Eye (tissue), 1 donor: ENCODE measurements at regions not wholly inside any gene's neighbourhood (a gene's known extent, or its start where the extent isn't known, plus 50 kb on each side); places are given as distances from the start of the nearest gene placed in this dataset.
"Not testable (repeated sequence)": the region's sequence is repeated elsewhere in the genome, so short reads cannot be mapped to it uniquely, and the experiment has no call there.

Experiments used
- DNase-seq: peaks from one replicate; pipeline ENCODE4 v3.0.0-alpha.2; 2015

DNA sequence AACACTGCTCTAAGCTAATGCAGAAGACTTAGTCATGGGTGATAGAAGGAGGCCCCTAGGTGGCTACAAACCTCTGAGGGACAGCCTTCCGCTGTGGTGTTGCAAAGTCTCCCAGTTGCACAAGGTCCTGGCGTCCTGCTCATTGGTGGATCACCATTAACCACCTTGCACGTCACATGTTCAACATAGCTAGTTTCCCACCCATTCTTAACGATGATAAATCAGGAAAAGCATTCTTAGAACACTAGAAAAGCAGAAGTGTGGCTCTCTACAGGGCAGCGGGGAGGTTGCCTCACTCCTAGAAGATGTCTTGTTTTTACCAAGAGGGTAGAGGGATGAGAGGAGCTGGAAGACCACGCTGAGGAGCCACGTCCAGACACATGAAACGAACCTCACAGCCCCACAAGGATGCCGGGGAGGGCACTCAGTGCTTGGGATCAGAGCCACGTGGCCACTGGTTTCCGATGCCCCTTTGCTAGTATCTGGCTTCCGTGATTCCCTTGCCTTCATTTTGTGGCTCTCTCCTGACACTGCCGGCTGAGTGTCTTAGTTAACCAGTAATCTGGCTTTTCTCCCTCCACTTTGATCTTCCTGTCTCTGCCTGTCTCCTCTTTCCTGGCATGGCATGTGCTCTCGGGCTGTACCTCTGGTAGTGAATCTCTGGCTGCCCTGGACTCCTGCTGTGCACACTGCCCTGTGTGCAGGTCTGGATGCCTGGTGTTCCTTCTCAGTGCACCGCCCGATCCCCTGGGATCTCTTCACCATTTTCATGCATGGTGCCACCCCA lies 91.4 kb upstream of the NEDD9 start:
- DNase-seq: no peak

DNA sequence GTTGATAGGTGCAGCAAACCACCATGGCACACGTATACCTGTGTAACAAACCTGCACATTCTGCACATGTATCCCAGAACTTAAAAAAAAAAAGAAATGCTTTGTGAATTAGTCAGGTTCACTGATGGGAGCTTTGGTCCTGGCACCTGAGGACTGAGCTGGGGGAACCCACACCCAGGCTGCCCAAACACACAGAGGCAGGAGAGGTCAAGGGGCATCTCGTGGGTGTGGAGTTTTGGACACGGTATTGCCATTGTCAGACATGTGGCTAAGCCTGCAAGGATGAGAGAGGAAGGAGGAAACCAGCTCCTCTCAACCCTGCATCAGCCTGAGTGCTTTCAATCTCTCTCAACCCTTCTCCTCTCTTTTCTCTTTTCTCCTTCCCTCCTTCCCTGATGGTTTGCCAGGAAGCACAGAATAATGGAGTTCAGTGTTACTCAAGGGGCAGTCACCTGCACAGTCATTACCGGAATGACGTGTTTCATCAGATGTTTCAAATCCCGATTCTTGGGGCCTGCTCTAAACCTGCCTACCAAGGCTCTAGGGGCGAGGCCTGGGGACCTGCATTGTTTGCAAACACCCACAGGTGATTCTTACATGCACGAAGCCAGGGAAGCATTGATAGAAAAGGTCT lies 89.9 kb upstream of the NEDD9 start:
- DNase-seq: no peak

DNA sequence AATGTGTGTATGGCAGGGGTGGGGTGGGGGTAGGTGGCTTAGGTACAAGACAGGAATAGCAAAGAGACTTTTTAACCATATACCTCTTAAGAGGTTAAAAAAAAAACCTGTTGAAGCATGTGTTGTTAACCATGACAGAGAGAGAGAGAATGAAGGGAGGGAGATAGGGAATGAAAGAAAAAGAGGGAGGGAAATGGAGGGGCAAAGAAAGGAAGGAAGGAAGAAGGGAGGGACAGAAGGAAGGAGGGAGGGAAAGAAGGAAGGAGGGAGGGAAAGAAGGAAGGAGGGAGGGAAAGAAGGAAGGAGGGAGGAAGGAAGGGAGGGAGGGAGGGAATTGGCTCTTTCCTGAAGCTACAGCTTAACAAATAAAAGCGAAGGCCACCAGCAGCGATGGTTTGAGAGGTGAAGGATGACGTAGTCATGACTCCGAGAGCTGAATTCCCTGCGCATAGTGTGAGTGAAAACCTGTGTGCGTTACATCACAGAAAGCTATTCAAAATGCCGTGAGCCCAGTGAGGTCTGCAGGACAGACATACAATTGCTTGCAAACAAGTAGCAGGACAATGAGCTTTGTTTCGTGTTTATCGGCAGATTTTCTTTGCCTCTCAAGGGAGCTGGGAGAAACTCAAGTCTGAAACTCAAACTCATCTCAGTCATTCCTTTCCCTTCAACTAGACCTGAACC lies 88.6 kb upstream of the NEDD9 start:
- no peak for DNase-seq

DNA sequence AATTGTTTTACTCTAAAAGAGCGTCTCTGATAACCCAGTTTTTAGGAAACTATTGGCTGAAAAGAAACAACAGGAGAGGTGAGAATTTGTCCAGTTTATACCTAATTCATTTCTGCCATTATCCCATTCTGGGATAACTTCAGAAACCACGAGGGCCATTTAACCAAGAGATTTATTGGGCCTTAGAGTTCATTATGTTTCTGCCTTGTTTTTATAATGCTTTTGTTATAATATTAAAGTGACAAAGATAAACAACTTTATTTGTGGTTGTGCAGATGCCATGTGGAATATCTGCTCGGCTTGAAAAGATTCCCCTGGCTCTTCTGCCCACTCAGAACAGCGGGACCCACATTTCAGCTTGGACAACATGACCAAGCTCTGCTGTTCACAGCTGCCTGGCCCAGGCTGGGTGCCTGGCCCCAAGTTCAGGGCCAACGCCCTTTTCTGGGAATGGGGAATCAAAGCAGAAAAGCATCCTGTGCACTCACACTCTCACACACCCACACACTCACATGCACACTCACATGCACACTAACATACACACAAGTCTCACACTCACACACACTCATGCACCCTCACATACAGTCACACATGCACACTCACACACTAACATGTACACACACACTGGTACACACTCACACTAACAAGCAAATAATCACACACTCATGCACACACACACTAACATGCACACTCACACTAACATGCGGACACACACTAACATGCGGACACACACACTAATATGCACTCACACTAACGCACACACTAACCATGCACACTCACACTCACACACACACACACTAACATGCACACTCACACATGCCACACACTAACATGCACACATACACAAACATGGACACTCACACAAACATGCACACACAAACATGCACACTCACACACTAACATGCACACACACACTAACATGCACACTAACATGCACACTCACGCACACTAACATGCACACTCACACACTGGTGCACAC lies 86.7 kb upstream of the NEDD9 start:
- no peak for DNase-seq

DNA sequence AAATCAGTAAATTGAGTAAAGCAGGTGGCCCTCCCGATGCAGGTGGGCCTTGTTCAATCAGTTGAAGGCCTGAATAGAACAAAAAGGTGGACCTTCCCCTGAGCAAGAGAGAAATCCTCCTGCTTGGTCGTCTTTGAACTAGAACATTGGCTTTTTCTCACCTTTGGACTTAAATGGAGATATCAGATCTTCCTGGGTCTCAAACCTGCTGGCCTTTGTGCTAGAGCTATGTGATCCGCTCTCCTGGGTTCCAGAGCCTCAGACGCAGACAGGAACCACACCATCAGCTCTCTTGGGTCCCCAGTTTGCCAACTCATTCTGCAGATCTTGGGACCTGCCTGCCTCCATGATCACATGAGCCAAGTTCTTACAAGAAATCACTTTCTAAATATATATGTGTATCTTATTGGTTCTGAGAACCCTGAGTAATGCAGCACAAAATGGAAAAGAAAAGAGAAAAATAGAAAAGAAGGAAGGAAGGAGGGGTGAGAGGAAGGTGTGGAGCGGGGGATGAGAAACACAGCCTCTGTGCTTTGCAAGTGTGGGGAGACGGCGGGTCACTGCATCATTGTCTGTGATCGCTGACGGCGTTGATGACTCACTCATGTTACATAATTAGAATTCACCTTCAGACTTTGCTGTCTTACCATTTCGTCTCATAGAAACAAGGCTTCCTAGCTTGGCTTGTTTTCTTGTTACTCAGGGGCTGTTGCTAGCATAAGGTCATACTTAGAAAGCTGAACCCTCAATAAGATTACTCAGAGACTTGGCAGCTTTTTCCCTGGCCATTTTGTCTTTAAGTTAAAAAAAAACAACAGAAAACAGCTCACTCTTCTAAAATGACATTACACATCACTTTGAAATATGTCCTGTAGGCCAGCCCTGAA lies 85.7 kb upstream of the NEDD9 start:
- DNase-seq: peak; percentile 53

DNA sequence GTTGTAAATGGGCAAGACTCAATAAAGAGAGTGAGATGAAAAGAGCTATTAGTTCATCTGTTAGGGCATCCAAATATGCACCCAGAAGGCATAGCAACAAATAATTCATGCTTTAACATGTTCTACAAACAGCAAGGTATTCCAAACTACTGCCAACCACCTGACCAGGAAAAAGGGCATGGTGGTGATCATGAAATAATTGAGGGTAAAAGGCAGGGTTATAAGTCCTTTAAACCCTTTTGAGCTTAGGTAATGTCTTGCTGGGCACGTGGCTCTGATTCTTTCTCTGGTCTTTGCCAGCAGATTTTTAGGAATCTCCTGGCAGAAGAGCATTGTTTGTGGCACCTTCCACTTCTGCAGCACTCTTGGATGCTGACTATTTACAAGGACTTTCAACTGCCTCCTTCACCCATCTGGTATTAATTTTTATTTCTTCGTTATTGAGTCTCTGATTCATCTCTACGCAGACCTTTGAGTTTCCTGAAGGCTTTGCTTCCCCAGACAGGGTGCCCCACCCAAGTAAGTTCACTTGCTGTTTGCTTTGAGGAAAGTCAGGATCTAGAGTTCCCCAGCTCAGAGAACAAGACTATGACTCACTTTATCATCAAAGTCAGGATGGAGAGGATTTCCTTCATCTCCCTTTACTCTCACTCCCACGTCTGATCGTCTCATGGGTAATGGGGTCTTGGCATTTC lies 83.4 kb upstream of the NEDD9 start:
- no peak for DNase-seq

DNA sequence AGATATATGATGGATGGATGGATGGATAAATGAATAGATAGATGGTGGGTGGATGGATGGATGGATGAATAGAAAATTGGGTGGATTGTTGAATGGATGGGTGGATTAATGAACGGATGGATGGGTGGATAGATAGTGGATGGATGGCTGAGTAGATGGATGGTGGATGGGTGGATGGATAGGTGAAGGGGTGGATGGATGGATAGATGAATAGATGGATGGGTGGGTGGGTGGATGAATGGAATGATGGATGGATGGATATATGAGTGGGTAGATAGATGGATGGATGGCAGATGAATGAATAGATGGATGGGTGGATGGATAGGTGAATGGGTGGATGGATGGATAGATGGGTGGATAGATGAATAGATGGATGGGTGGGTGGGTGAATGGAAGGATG lies 80.7 kb upstream of the NEDD9 start:
- DNase-seq: no peak

DNA sequence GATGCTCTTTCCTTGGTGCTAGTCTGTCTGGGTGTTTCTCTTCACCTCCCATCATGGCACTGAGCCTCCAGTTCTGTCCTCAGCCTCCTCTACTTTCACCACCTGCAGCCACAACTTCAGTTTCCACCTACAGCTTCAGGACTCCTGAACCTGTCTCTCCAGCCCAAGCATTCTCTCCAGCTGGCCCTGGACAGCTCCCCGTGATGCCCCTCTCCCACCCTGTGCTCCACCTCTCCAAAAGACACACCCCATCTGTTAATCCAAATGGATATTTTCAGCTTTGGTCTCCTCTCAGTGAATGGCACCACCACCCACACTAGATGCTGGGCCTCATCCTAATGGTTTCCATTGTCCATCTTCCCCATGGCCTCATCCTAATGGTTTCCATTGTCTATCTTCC lies 79.5 kb upstream of the NEDD9 start:
- DNase-seq: no peak

DNA sequence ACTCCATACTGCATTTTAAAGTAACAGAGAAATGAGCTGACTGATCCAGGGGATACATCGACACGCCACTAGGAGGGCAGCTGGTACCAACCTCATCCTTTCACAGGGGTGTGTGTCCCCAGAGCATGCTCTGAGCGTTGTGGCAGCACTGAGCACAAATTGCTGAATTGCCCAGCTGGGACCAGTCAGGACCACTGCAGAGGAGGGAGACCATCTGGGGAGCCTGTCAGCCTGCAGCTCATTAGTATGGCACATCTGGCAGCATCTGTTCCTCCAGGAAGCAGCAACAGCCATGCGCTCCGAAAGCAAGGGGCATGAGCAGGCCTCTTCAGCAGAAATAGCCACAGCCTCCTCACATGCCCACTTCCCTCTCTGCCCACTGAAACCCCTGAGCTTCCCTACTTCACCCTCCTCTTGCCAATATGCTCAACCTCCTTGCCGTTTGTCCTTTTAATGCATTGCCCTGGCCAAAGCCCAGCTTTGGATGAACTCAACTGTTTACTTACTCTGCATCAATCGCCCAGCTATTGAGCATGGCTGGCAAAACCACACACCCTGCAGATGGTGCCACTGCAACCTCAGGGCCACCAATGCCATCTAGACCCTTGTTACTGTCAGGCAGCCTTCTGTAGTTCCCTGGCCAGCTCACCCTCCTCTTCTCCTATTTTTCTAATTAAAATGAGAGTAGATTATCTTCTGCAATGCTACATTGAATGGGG lies 77.6 kb upstream of the NEDD9 start:
- DNase-seq: peak; percentile 64

DNA sequence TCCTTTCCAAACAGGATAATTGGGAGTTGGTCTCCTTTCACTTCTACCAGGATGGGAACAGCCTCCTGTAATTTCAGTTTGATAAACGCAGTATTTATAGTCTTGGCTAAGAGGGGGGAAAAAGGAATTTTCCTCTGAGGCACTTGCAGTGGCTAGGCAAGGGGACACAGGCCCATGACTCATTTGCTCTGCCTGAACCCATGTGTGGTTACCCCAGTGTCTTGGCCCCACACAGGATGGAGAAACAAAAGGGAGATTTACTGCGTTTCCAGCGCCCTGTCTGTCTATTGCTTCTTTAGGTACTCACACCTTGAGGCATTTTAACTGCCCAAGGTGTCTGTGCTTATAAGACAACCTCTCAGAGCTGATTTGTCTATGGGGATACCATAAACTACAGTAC lies 74.8 kb upstream of the NEDD9 start:
- no peak for DNase-seq

DNA sequence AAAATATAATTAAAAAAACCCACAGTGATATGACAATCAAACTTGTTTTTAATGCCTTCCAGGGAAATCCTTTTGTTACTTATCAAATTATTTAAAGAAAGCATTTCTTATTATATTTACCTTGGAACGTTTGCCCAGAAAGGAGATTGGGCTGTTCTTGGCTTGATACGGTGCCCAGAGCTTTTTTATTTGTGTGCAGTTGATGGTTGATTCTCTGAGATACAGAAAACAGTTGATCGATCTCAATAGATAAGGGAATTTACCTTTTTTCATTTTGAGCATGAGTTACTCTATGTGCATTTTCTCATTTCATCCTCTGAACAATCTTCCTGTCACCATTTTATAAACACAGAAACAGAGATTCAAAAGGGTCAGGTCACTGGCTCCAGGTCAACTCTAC lies 72.5 kb upstream of the NEDD9 start:
- no peak for DNase-seq

DNA sequence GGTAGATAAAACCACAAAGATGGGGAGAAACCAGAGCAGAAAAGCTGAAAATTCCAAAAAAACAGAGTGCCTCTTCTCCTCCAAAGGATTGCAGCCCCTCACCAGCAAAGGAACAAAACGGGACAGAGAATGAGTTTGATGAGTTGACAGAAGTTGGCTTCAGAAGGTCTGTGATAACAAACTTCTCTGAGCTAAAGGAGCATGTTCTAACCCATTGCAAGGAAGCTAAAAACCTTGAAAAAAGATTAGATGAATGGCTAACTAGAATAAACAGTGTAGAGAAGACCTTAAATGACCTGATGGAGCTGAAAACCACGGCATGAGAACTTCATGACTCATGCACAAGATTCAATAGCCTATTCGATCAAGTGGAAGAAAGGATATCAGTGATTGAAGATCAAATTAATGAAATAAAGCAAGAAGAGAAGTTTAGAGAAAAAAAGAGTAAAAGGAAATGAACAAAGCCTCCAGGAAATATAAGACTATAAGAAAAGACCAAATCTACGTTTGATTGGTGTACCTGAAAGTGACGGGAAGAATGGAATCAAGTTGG lies 67.5 kb upstream of the NEDD9 start:
- DNase-seq: not testable (repeated sequence)

DNA sequence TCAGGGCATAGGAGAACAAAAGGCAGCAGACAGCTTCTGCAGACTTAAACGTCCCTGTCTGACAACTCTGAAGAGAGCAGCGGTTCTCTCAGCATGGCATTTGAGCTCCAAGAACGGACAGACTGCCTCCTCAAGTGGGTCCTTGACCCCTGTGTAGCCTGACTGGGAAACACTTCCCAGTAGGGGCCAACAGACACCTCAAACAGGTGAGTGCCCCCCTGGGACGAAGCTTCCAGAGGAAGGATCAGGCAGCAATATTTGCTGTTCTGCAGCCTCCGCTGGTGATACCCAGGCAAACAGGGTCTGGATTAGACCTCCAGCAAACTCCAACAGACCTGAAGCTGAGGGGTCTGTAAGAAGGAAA lies 66.9 kb upstream of the NEDD9 start:
- DNase-seq: not testable (repeated sequence)

DNA sequence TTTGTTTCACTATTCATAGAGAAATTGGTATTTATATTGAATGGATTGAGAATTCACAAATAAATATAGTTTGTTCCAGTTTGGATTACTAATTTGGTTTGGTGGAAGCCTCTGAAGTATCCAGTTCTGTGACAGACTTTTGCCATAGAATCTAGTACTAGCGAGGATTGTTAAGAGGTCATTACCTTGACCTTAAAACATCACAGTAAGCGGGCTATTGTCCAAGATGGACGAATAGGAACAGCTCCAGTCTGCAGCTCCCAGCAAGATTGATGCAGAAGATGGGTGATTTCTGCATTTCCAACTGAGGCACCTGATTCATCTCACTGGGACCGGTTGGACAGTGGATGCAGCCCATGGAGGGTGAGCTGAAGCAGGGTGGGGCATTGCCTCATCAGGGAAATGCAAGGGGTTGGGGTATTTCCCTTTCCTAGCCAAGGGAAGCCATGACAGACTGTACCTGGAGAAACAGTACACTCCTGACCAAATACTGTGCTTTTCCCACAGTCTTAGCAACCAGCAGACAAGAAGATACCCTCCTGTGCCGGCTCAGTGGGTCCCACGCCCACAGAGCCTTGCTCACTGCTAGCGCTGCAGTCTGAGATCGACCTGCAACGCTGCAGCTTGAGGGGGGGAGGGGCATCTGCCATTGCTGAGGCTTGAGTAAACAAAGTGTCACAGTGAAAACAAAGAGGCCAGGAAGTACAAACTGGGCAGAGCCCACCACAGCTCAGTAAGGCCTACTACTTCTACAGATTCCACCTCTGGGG lies 66.4 kb upstream of the NEDD9 start:
- DNase-seq: peak; percentile 28

DNA sequence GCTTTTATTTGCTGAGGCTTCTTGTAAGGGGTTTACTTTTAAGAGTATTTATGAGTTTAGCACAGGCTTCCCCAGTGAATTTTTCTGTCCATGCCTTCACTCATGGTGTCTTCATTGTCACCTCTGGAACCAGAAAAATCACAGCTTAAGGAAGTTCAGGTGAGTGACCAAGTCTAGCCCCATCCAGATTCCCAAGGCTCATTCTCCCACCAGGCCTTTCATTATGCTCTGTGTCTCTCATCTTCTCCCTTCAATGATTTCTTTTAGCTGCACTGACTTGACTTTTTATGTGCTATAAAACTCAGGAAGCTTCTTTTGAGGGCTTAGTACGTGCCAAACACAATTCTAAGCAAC lies 64.9 kb upstream of the NEDD9 start:
- DNase-seq: no peak

DNA sequence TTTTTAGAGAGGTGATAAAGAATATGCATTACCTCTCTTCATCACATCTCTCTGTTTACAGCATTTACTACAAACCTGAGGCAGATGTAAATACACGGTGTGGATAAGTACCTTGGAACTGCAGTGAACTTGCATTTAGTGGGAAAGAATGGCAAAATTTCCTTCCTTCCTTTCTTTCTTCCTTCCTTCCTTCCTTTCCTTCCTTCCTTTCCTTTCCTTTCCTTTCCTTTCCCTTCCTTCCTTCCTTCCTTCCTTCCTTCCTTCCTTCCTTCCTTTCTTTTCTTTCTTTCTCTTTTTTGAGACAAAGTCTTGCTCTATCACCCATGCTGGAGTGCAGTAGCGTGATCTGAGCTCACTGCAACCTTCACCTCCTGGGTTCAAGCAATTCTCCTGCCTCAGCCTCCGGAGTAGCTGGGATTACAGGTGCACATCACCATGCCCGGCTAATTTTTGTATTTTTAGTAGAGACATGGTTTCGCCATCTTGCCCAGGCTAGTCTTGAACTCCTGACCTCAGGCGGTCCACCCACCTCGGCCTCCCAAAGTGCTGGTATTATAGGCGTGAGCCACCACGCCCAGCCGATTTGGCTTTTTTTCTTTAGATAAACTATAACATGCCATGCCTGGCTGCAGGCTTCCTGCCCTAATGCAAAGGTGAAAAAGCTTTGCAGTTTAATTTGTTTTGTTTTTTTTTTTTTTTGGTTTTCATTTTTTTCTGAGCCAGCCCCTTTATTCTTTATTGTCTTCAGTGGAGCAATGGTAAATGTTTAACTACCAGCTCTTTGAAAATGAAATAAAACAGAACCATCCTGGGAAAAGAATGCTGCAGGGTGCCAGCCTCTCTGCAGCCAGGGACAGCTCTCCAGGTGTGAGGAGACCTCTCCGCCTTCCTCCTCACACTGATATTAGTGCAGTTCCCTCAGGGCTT lies 64.2 kb upstream of the NEDD9 start:
- no peak for DNase-seq

DNA sequence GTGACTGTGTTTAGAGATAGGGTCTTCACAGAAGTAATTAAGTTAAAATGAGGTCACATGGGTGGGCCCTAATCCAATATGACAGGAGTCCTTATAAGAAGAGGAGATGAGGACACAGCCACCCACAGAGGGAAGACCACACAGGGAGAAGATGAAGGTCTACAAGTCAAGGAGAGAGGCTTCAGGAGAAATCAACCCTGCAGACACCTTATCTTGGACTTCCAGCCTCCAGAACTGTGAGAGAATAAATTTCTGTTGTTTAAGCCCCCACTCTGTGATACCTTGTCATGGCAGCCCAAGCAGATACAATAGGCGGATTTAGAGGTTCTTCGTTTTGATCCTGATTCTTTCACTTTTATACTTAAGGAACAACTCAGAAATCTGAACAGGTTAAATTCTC lies 63.5 kb upstream of the NEDD9 start:
- DNase-seq: no peak

DNA sequence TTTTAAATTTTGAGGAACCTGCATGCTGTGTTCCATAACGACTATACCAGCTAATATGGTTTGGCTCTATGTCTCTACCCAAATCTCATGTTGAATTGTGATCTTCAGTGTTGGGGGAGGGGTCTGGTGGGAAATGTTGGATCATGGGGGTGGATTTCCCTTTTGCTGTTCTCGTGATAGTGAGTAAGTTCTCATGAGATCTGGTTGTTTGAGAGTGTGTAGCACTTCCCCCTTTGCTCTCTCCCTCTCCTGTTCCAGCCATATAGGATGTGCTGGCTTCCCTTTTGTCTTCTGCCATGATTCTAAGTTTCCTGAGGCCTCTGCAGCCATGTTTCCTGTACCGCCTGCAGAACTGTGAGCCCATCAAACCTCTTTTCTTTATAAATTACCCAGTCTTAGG lies 61.8 kb upstream of the NEDD9 start:
- DNase-seq: no peak
